ENCODE measurements at regions not wholly inside any gene's neighbourhood (a gene's known extent, or its start where the extent isn't known, plus 50 kb on each side); places are given as distances from the start of the nearest gene placed in this dataset.

DNA sequence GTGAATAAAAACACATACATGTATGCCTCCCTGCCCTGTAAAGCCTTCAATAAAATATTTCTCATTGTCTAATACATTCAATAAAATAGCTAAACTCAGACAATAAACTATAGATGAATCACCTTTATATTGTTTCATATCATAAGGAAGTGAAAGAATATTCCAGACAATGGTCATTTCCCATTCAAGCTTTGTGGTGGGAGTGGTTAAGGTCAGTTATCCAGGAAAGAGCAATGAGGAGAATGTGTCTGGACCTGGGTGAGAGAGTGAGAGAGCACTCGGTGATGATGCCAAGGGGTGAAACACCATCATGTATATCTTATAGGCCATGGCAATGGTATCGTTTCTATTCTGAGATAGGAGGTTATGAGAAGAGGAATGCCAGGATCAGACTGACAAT lies 197.8 kb downstream of the PDHA2 start:
- TF ChIP-seq, protein P1, sequence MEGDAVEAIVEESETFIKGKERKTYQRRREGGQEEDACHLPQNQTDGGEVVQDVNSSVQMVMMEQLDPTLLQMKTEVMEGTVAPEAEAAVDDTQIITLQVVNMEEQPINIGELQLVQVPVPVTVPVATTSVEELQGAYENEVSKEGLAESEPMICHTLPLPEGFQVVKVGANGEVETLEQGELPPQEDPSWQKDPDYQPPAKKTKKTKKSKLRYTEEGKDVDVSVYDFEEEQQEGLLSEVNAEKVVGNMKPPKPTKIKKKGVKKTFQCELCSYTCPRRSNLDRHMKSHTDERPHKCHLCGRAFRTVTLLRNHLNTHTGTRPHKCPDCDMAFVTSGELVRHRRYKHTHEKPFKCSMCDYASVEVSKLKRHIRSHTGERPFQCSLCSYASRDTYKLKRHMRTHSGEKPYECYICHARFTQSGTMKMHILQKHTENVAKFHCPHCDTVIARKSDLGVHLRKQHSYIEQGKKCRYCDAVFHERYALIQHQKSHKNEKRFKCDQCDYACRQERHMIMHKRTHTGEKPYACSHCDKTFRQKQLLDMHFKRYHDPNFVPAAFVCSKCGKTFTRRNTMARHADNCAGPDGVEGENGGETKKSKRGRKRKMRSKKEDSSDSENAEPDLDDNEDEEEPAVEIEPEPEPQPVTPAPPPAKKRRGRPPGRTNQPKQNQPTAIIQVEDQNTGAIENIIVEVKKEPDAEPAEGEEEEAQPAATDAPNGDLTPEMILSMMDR (IDR thresholded peaks at IDR 0.05; ENCODE audit: insufficient read depth, low read length) = no peak
- H3K4me3 ChIP-seq (ENCODE audit: low read depth, low read length) = no peak overlapping the region
- no peak for DNase-seq (ENCODE audit: low read depth)

DNA sequence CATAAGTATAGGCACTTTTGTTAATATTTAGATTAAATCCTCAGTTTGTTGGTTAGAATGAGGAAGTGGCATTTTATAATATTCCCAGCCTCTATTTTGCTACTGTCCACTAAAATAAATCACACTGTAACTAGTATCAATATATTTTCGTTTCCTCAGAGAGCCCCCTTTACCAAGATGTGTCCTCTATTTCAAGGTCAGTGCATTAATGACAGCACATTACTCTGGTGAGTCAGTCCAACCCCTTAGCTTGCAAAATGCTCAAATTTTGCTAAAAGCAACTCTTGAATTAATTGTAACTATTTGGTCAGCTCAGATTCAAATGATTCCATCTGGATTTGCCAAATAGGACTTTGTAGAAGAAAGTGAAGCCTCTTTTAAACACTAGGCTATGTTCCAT lies 199.3 kb downstream of the PDHA2 start:
- DNase-seq (ENCODE audit: low read depth) = no peak
- TF ChIP-seq, protein P1 (IDR thresholded peaks at IDR 0.05; ENCODE audit: insufficient read depth, low read length) = no peak
- no peak overlapping the region for H3K4me3 ChIP-seq (ENCODE audit: low read depth, low read length)

DNA sequence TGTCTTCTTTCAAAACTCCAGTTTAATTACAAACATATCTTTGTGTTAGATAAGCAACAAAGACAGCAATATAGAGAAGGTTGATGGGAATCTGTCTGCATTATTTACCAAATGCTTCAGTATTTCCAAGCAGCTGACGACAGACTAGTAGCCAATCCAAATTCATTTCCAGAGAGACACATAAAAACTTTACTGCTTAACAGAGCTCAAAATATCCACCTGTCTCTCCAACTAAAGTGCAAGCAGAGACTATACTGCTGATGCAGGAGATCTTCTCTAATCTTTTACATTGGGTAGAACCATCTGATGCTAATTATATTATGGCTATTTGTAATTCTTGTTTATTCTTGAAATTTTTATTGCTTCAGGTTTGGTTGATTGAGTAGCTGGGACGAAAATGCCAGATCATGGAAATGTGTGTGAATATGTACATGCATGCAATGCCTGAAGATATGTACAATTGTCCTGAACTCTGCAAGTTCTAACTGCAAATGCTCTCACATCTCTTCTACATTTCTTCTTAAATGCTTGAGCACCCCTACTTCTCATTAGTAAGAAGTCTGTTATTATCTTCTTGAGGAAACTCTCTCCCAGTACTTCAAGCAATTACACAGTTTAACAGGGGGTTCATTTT lies 200.0 kb downstream of the PDHA2 start:
- TF ChIP-seq, protein P1 (IDR thresholded peaks at IDR 0.05; ENCODE audit: insufficient read depth, low read length) = no peak
- no peak overlapping the region for H3K4me3 ChIP-seq (ENCODE audit: low read depth, low read length)
- DNase-seq (ENCODE audit: low read depth) = no peak

DNA sequence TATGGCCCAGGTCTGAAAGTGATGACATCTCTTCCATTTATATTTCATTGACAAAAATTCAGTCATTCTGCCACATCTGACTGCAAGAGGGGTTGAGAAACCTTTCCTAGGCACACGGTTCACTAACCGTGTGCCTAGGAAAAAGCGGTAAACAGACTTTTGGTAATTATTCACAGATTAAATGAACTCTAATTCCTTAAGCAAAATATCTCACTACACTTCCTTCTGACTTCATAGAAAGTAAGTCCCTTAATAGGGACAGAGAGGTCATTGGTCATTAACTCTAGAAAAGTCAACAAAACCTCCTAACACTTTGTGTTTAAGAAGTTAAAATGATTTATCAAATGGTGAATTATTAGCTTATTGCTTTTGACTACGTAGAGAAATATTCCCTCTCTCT lies 205.1 kb downstream of the PDHA2 start:
- no peak for DNase-seq (ENCODE audit: low read depth)
- TF ChIP-seq, protein P1 (IDR thresholded peaks at IDR 0.05; ENCODE audit: insufficient read depth, low read length) = no peak
- H3K4me3 ChIP-seq (ENCODE audit: low read depth, low read length) = no peak overlapping the region

DNA sequence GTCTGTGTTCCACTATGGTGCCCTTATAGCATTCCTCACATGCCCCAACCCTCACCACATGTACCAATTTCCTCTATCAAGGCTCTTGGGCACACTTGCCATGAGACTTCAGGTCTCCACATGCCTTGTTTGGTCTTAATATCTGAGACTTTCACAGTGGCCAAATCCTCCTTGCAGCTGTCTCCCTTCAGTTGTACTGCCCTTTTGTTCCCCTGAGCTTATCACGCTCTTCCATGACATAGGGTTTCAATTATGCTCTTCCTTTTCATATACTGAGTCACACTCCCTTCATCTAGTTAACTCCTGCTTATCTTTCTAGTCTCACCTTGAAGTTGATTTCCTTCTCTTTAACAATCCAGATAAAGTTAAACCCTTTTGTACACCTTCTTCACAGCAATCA lies 212.9 kb downstream of the PDHA2 start:
- TF ChIP-seq, protein P1 (IDR thresholded peaks at IDR 0.05; ENCODE audit: insufficient read depth, low read length) = no peak
- no peak overlapping the region for H3K4me3 ChIP-seq (ENCODE audit: low read depth, low read length)
- DNase-seq (ENCODE audit: low read depth) = no peak

DNA sequence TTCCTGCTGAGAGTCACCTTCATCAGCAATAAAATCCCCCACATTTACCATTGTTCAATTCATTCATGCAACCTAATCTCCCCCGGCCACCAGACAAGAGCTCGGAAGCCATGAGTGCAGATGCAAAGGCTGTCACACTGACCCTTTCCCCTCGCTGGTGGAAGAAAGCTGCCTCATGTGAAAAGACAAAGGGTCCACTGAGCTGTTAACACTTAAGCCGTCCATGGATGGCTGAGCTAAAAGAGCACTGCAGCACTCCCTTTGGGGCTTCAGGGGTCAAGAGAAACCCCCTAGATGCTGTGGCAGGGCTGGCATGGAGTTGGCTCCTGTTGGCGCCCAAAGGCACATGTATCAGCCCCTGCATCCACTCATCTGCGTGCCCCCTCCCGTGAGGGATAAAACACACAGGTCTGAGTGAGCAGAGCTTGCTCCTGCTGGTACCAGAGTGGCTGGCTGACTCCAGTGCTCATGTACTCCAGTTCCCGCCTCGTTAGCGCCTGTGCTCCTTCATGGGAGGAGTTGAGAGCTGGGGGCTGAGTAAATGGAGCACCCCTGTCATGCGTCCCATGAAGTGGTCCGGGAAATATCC lies 216.5 kb downstream of the PDHA2 start:
- TF ChIP-seq, protein P1 (IDR thresholded peaks at IDR 0.05; ENCODE audit: insufficient read depth, low read length) = no peak
- DNase-seq (ENCODE audit: low read depth) = no peak
- no peak overlapping the region for H3K4me3 ChIP-seq (ENCODE audit: low read depth, low read length)

DNA sequence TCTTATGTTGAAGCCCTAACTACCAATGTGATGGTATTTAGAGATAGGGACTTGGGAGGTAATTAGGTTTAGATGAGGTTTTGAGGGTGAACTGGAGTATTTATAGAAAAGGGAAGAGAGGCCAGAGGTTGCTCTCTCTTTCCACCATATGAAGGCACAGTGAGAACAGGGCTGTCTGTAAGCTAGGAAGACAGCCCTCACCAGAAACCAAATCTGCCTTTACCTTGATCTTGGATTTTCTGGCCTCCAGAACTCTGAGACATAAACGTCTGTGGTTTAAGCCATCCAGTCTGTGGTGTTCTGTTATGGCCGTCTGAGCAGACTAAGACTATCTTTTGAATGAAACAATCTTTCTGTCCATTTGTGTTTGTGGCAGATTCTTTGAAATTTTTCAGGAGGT lies 223.7 kb downstream of the PDHA2 start:
- no peak for DNase-seq (ENCODE audit: low read depth)
- TF ChIP-seq, protein P1 (IDR thresholded peaks at IDR 0.05; ENCODE audit: insufficient read depth, low read length) = no peak
- H3K4me3 ChIP-seq (ENCODE audit: low read depth, low read length) = no peak overlapping the region

Data from fibroblast of the aortic adventitia (primary cell).